ENCODE measurements at regions not wholly inside any gene's neighbourhood (a gene's known extent, or its start where the extent isn't known, plus 50 kb on each side); places are given as distances from the start of the nearest gene placed in this dataset.

DNA sequence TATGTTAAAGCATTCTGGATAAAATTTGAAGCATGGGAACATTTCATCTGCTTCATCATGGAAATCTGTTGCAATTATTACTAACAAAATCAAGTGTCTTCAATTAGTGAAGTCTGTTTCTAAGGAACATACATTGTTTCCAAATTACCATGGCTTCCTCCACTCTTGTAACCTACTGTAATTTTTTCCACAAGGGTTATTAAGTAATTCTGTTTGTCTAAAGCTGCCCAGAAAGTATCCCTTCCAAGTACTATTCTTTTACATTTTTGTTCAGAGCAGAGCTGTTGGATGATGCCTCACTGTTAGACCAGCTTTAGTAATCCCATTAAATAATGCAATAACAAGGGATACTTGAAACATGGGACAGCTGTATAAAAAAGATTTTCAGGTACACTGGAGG, 483.5 kb upstream of the CD180 start:
- peak in 1 of 14 donors; percentile 36 for DNase-seq

DNA sequence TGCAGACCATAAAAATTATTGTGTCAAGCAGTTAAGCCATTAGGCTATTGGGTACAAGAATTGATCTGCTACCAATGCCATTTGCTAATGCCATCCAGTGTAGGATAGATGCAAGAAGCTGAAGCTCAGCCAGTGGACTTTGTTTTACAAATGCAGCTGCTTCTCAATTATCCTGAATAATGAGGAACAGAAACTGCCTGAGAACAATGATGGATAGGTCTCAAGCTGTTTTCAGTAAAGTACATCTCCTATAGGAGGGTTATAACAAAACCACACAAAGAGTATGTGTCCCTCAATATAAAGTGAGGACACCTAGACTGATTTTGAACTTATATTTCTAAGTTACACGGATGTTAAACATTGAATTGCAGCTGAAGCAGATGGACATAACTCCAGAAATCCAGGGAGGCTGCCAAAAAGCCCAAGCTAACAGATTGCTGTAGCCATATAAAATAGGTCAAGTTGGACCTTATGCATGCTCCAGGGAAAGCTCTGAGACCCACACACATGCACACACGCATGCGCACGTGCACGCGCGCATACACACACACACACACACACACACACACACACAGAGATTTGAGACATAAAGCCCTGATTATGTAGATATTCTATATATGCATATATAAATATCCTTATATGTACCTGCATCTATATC, 482.7 kb upstream of the CD180 start:
- DNase-seq: peak in 2 of 14 donors; percentile 6 to 88

DNA sequence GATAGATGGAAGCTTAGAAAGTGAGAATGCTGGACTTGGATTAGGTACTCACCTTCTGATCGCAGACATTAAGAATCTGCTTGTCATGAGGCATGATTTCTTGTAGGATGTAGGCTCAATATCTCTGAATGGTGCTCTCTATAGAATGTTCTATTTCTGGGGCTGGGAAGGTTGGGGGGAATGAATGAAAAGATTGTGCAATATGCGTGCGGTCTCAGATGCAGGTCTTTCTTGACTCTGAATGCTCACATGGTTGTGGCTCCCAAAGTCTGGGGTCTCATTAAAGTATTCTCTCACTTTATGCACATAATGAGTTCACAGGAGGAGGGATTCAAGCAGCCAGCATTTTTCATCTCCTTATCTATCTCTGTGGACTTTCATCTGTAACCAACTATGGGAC, 482.0 kb upstream of the CD180 start:
- DNase-seq: peak in 1 of 14 donors; percentile 44

DNA sequence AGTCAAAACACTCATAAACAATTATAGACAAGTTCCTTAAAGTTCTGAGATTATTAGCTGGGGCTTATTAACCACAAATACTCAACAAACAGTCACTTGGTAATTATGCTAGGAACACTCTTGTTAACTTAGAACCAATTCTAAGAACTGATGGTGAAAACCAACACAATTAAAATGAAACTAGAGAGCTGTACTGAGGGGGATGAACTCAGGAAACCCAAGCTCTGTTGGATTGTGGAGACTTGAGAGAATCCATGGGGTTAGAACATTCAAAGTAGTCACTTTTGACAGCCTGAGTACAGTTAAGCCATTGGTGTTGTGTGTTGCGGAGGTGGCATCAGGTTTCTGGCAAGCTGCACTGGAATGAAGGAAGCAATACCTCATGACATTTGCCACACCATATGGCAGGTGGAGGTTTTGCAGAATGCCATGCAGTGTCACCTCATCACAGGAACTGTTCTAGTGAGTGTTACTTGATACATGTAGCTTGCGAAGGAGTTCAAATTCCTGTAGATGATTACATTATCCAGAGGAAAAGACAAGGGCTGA, 480.9 kb upstream of the CD180 start:
- peak in 3 of 14 donors; percentile 4 to 99 (median 28) for DNase-seq

DNA sequence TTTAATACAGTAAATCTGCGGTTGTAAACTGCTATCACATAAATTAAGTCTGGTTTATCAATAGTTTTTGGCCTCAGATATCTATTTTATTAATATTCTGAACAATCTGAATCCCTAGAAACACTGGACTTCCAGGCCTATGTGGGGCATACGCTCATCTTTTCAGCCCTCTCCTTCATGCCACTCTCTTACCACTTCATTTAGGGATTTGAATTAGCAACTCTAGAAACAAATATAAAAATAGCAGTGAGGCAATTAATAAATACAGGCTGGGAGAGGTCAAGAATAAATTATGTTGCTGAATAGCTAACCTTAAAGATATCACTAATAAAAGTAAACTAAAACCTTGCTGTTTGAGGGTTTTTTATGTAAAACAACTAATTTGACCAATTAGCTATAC, 480.3 kb upstream of the CD180 start:
- peak in 1 of 14 donors; percentile 31 for DNase-seq

DNA sequence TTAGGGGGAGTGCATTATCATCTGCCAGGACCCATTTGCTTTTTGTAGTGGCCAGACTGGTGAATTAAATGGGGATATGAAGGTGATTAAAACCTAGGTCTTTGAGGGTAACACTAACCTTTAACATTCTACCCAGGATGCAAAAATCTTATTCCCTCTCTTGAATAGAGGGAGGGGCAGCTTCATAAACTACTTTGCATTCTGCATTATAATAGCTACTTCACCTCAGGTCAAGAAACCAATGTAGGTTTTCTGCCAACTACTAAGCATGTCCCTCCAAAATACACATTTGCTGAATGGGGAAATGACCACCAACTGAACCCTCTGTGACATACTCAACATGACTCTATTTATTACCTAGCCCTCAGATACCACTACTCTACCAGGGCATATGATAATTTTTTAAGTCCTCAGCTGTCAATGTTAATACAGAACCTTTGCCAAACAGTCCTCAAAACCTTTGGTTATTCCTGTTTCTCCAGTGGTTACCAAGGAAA, 477.6 kb upstream of the CD180 start:
- DNase-seq: no peak

DNA sequence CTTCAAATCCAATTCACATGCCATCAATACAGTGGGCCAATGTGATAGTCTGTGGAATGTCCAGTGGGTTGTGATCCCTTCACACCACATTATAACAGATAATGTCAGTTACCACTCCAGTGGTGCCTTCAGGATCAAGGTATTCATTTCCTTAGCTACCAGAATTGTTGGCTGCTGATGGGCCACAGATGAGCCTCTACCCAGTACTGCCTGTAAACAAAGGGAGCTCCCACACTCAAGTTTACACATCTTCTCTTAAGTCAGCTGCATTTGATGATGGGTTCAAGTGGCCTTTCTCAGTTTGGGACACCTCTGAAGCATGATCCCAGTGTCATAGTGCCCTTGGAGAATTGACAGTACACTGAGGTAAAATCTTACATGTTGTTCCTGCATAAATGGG, 477.0 kb upstream of the CD180 start:
- DNase-seq: no peak

DNA sequence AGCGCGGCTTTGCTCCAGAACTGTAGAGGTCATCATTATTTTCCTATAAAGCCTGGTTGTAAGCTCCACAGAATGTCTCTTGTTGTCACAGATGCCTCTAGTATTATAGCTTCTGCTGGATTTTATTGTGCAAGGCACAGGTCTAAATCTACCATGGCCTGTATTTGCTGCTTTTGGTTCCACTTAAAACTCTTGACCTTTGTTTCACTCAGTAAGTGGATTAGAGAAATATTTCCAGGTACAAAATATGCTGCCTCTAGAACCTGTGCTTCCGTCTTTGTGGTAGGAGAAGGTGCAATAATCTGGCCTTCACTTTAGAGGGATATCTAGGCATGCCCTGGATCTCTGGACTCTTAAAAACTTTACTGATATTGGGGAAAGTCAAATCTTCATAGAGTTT, 476.6 kb upstream of the CD180 start:
- DNase-seq: no peak

DNA sequence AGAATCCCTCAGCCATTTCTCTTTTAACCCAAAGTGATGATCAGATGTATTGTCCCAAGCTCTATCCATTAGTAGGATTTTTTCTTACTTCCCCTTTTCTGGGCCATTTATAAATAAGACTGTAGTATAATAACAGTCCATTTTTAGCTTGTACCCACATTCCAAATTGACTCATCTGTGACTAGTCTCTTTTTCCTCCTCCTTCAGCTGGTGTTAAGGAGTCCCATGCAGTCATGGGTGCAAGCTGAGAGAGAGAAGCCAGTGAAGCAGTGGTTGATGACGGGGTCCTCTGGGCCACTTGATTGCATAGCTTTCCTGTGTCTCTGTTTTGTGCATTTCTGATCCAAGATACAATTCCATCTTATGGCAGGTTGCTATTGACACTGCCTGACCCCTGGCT, 476.0 kb upstream of the CD180 start:
- no peak for DNase-seq

DNA sequence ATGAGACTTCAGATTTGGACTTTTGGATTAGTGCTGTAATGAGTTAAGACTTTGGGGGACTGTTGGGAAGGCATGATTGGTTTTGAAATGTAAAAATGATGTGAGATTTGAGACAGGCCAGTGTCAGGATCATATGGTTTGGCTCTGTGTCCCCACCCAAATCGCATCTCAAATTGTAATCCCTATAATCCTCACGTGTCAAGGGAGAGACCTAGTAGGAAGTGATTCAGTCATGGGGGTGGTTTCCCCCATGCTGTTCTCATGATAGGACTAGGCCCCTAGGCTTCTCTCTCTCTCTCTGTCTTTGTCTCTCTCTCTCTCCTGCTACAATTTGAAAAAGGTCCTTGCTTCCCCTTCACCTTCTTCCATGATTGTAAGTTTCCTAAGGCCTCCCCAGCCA, 473.3 kb upstream of the CD180 start:
- no peak for DNase-seq

DNA sequence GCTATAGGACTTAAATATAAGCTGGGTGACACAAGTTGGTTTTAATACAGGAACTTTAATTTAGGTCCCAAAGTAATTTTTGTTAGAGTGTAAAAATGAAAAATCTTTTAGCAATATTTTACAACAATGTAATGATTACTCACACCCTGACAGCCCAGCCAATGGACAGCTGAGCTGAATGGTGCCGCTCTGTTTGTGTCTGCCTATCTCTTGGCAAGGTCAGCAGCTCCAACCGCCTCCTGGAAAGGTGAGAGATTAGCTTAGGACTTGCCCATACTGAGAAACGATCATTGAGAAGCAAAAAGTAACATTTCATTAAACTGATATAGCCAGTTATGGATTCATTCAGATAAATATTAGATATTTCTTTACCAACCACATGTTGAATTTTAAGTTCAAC, 463.6 kb upstream of the CD180 start:
- DNase-seq: no peak

DNA sequence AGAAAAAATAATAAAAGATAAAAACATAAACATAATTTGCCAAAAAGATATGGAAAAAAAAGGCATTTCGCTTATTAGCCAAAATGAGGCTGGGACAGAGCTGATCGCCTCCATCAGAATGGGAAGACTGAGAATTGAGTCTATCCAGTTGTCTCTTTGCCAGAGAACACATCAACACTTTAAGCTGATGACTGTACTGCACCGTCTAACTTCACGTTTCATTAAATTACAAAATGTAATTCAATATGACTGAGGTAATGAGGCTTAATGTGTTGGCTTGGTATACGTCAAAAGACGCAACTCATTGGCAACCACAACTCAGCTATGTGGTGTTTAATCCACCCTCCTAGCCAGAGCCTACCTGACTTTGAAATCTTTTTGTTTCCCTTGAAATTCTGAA, 462.7 kb upstream of the CD180 start:
- DNase-seq: peak in 1 of 14 donors; percentile 84

DNA sequence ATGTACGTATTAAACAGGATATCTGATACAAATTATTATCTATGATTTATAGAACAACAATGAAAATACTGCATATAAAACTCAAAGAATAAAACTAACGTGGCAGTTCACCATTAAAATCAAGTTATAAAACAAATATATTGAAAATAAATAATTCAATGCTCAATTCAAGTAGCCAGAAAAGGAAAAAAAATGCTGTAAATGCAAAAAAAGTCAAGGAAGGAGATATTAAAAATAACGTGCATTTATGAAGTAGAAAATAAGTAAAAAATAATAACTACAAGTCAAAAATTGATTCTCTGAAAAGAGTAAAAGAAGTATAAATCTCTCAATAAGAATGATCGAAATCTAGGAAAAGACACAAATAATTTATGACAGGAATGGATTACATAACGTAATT, 460.5 kb upstream of the CD180 start:
- DNase-seq: no peak

DNA sequence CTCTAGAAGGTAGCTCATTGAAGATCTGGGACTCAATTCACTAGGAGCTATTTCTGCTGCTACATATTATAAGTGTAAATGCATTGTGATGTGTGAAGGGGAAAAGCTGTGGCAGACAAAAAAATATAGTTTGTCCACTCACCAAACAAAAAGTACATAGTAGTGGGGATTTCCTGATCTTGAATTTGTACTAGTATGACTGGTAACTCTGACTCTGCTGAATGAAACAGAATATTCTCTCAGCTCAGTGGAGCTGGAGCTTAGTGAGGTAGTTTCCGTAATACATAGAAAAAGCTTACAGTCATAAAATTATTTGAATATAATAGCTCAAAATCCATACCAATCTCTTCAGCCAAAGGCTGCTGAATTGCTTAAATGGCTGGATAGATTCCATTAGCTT, 455.6 kb upstream of the CD180 start:
- no peak for DNase-seq

DNA sequence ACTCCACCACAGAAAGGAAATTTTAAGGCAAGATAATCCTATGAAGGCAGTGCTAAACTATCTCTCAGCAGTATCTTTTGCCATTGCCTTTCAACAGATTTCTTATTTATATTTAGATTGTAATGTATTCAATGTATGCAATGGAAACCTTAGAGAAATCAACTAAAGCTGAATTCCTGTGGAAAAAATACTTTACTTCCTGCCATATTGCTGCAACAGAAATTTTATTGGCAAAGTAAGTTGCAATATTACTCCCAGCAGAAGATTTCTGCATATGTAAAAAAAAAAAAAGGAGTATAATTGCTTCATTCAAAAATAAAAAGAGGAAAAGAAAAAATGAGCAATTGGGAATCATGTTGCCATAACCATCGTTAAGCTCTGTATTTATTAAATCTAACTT, 454.6 kb upstream of the CD180 start:
- no peak for DNase-seq

DNA sequence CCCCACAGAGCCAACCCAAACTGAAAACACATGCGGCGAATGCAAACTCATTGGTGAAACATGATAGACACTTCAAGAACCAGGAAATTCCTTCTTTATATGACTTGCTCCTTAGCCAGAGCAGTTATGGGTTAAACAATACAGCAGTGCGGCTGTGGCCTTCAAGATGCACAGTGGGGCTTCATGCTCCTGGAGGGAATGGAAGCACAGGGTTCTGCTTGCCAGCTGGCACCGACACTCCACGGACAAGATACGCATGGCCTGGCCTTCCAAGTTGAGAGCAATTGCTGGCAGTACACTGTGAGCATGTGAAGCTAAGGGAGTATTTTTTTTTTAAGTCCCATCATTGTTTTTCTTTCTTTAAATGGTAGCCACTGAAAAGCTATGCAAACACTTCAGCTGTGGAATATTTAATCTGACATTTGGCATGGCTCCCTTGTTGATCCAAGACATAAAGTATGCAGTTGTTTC, 451.6 kb upstream of the CD180 start:
- peak in 5 of 14 donors; percentile 2 to 92 (median 7) for DNase-seq

DNA sequence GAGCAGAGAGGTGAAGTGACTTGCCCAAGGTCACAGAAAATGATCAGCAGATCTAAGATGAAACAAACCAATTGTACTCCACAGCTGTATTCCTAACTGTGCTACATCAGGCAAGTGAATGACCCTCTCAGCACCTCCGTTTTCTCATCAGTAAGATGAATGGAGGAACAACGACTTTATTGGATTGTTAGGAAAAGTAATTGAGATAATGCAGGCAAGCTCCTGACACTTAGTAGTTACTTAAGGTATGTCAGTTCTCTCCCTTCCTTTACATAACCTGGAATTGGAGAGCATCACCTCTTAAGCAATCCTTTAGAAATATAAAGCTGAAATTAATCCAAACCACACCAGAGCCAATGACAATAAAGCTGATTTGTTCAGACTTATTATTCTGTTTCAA, 451.2 kb upstream of the CD180 start:
- DNase-seq: no peak

DNA sequence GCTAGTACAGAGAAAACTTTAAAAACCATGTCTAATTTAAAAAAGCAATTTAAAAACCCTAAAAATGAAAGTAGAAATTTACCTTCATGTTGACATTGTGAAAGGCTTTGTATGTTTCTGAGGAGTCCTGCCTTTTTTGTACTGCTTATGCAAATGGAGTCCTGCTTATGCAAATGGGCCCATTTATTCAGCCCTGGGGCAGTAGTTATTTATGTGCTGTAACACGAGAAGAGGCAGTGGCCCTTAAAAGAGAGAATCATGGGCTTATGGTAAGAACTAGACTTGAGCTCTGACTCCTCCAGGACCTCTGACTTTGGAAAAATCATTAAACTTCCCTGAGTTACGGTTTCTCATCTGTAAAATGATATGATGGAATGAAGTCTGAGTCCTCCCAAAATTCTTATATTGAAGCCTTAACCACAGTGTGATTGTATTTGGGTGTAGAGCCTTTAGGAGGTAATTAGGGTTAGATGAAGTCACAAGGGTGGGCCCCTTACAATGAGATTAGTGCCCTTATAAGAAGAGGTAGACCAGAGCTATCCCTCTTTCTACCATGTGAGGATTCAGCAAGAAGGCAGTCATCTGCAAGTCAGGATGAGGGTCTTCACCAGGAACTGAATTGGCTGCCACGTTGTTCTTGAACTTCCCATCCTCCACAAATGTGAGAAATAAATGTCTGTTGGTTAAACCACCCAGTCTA, 447.8 kb upstream of the CD180 start:
- DNase-seq: no peak

DNA sequence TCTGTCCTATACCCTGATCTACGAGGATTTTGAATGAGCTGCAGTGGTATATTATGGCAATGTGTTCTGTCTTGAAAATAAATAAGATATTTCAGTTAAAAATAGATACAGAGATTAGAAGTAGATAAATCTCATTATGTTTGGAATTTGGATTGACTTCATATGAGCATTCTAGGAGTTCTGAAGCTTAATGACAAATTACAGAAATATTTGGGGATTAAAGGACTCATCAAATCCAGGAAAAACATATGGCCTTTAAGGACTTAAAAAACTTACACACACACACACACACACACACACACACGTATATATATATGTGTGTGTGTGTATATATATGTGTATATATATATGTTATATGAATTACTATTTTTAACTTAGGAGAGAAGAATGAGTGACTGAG, 446.9 kb upstream of the CD180 start:
- no peak for DNase-seq

DNA sequence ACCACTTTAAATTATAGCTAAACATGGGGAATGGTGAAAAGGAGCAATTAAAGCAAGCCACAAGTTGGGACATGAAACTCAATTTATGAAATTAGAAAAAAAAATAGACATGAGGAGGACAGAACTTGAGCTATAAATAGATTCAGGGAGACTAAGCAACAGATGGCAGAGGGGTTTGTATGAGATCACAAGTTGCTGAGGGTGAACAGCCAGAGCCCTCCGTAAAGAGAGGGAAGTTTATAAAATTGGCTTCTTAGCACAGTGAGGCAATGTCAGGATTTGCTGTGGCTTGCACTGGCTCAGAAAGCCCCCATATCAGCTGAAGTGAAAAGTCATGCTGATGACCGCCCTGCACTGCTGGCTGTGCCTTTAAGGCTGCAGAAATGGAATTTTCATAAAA, 443.4 kb upstream of the CD180 start:
- DNase-seq: peak in 1 of 14 donors; percentile 50

DNA sequence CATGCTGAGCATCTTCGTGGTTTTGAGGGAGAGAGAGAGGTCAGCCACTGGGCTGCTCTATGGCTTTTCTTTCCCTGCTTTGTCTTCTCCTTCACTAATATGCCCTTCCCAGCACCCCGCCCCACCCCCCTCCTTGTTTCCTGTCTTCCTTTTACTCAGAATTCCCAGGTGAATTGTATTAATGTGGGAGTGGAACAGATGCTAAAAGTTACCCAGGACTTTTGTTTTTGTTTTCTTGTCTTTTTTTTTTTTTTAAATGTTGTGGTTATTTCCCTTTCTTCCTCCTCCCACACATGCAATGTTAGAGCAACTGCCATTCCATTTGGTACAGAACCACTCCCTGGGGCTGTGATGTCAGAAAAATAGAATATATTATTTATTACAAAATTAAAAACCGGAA, 442.7 kb upstream of the CD180 start:
- no peak for DNase-seq

DNA sequence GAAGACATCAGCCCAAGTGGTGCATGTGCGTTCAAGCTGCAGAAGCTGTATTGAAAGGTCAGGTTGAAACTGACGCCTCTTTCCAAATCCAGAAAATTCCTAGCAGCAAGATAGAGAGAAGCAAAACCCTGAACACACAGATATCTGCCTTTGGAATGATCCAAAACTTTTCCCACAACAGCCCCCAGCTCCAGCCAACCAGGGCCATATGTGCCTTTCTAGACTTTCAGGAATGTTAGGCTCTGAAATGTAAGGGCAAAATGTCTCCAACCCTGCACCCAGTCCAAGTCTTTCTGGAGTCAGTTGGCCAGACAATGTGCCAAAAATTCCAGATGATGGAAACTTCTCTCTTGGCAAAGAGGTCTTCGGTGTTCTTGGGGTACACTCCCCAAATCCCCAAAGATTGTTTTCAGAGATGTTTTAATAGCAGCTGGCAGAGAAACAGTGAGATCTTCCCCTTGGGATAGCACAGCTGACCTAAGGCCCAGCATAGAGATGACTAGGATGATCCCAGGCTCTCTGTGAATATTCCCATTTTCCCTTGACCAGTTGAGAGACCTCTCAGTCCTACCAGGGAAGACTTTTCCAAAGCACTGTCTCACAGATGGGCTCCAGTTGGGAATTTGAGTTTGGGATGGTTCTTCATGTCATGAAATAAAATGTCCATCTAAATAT, 440.4 kb upstream of the CD180 start:
- no peak for DNase-seq

DNA sequence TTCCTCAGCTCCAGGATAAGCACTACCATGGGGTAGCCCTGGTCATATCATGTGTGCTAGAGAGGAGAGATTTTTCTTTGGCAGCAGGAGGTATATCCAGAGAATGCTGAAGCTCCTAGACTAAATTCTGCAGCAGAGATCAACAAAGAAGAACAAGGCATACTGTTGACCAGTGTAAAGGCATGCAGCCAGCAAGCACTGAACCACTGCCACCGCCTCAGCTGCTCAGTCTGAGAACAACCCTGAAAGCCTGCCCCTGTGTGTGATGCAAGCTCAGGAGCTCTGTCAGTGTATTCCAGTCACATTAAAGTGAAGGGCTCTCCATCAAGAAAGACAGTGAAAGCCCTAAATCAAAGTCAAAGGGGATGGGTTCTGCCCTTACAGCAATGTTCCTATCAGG, 439.5 kb upstream of the CD180 start:
- DNase-seq: peak in 11 of 14 donors; percentile 2 to 63 (median 39)

All from C1 segment of cervical spinal cord (tissue), 14 donors.